Ishikawa (cell line): ENCODE measurements at regions not wholly inside any gene's neighbourhood (a gene's known extent, or its start where the extent isn't known, plus 50 kb on each side); places are given as distances from the start of the nearest gene placed in this dataset.

Source experiments
- CEBPB ChIP-seq: IDR thresholded peaks from 2 replicates; pipeline ENCODE4 v1.6.1; 2012
- CREB1 ChIP-seq: IDR thresholded peaks from 2 replicates; pipeline ENCODE4 v1.6.1; 2012; ENCODE audit warnings: low read depth
- EP300 ChIP-seq: IDR thresholded peaks from 2 replicates; pipeline ENCODE4 v1.6.1; 2012; ENCODE audit warnings: borderline replicate concordance
- FOXM1 ChIP-seq: IDR thresholded peaks from 2 replicates; pipeline ENCODE4 v1.6.1; 2012; ENCODE audit warnings: low read depth, borderline replicate concordance
- NFIC ChIP-seq: IDR thresholded peaks from 2 replicates; pipeline ENCODE4 v1.6.1; 2012
- RAD21 ChIP-seq: IDR thresholded peaks from 2 replicates; pipeline ENCODE4 v1.6.1; 2012; ENCODE audit warnings: low read depth
- TAF1 ChIP-seq: IDR thresholded peaks from 2 replicates; pipeline ENCODE4 v1.6.1; 2012; ENCODE audit warnings: low read depth, mild to moderate bottlenecking
- TCF12 ChIP-seq: IDR thresholded peaks from 2 replicates; pipeline ENCODE4 v1.6.1; 2012; ENCODE audit warnings: low read depth
- TEAD4 ChIP-seq: IDR thresholded peaks from 2 replicates; pipeline ENCODE4 v1.6.1; 2012
- YY1 ChIP-seq: IDR thresholded peaks from 2 replicates; pipeline ENCODE4 v1.6.1; 2012; ENCODE audit warnings: low read depth
- ZBTB7A ChIP-seq: IDR thresholded peaks from 2 replicates; pipeline ENCODE4 v1.6.1; 2012; ENCODE audit warnings: low read depth
- TF ChIP-seq, protein P1 (sequence below): IDR thresholded peaks from 2 replicates; pipeline ENCODE4 v1.6.1; 2012; ENCODE audit warnings: low read depth, mild to moderate bottlenecking
- TF ChIP-seq, protein P2 (sequence below): IDR thresholded peaks from 2 replicates; pipeline ENCODE4 v1.6.1; 2012
- TF ChIP-seq, protein P3 (sequence below): IDR thresholded peaks from 2 replicates; pipeline ENCODE4 v1.6.1; 2012

DNA sequence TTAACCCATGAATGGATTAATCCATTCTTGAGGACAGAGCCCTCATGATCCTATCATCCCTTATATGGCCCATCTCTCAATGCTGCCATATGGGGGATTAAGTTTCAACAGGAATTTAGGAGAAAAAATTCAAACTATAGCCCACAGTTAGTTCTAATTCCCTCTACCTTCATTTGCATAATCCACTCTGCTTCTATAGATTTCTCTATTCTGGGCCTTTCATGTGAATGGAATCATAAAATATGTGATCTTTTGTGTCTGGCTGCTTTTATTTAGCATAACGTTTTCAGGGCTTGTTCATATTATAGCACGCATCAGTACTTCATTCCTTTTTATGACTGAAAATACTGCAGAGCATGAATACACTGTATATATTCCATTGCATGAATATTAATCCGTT lies 55.4 kb downstream of the CTSL start:
- TF ChIP-seq, protein P1, sequence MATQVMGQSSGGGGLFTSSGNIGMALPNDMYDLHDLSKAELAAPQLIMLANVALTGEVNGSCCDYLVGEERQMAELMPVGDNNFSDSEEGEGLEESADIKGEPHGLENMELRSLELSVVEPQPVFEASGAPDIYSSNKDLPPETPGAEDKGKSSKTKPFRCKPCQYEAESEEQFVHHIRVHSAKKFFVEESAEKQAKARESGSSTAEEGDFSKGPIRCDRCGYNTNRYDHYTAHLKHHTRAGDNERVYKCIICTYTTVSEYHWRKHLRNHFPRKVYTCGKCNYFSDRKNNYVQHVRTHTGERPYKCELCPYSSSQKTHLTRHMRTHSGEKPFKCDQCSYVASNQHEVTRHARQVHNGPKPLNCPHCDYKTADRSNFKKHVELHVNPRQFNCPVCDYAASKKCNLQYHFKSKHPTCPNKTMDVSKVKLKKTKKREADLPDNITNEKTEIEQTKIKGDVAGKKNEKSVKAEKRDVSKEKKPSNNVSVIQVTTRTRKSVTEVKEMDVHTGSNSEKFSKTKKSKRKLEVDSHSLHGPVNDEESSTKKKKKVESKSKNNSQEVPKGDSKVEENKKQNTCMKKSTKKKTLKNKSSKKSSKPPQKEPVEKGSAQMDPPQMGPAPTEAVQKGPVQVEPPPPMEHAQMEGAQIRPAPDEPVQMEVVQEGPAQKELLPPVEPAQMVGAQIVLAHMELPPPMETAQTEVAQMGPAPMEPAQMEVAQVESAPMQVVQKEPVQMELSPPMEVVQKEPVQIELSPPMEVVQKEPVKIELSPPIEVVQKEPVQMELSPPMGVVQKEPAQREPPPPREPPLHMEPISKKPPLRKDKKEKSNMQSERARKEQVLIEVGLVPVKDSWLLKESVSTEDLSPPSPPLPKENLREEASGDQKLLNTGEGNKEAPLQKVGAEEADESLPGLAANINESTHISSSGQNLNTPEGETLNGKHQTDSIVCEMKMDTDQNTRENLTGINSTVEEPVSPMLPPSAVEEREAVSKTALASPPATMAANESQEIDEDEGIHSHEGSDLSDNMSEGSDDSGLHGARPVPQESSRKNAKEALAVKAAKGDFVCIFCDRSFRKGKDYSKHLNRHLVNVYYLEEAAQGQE, result no peak
- TF ChIP-seq YY1, result no peak
- no peak for TF ChIP-seq TAF1
- no peak for TF ChIP-seq EP300
- no peak for TF ChIP-seq NFIC
- no peak for TF ChIP-seq RAD21
- no peak for TF ChIP-seq FOXM1
- no peak for TF ChIP-seq TEAD4
- TF ChIP-seq, protein P2, sequence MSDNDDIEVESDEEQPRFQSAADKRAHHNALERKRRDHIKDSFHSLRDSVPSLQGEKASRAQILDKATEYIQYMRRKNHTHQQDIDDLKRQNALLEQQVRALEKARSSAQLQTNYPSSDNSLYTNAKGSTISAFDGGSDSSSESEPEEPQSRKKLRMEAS, result no peak
- TF ChIP-seq TCF12, result no peak
- TF ChIP-seq CEBPB, result no peak
- no peak for TF ChIP-seq ZBTB7A
- TF ChIP-seq, protein P3, sequence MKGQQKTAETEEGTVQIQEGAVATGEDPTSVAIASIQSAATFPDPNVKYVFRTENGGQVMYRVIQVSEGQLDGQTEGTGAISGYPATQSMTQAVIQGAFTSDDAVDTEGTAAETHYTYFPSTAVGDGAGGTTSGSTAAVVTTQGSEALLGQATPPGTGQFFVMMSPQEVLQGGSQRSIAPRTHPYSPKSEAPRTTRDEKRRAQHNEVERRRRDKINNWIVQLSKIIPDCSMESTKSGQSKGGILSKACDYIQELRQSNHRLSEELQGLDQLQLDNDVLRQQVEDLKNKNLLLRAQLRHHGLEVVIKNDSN, result no peak
- no peak for TF ChIP-seq CREB1
